Spleen (tissue), 11 donors: ENCODE measurements at regions not wholly inside any gene's neighbourhood (a gene's known extent, or its start where the extent isn't known, plus 50 kb on each side); places are given as distances from the start of the nearest gene placed in this dataset.

Experiments
- DNase-seq: peaks from one replicate; pipeline ENCODE4 v3.0.0-alpha.2; 2020
- H3K27ac ChIP-seq, 8 donors: fragments of 200-600 bp; sonication (generic) in 7 of 8; 1 replicate in 4 of 8; 2 replicates in 4 of 8; pipeline versions ENCODE4 v1.5.0 to v1.8.0; 2016 to 2021; ENCODE audit warnings: inconsistent platforms in 4 of 8, mild to moderate bottlenecking in 4 of 8, moderate library complexity in 1 of 8
- H3K27me3 ChIP-seq, 7 donors: fragments of 200-600 bp; sonication (generic) in 6 of 7; replicated peaks in 1 of 7; 1 replicate in 4 of 7; 2 replicates in 3 of 7; pipeline versions ENCODE4 v1.5.0 to v1.8.0; 2016 to 2021; ENCODE audit warnings: inconsistent platforms in 3 of 7, mild to moderate bottlenecking in 1 of 7
- H3K36me3 ChIP-seq, 6 donors: fragments of 200-600 bp; sonication (generic) in 5 of 6; 1 replicate in 4 of 6; 2 replicates in 2 of 6; pipeline versions ENCODE4 v1.5.0 to v1.8.0; 2016 to 2021; ENCODE audit warnings: inconsistent platforms in 2 of 6
- H3K4me1 ChIP-seq, 6 donors: fragments of 200-600 bp; sonication (generic) in 5 of 6; 1 replicate in 3 of 6; 2 replicates in 3 of 6; pipeline versions ENCODE4 v1.5.0 to v1.8.0; 2016 to 2021; ENCODE audit warnings: inconsistent platforms in 3 of 6
- H3K4me3 ChIP-seq, 8 donors: fragments of 200-600 bp; sonication (generic) in 7 of 8; 1 replicate in 4 of 8; 2 replicates in 4 of 8; pipeline versions ENCODE4 v1.5.0 to v1.8.0; 2016 to 2021; ENCODE audit warnings: inconsistent platforms in 4 of 8, mild to moderate bottlenecking in 4 of 8, moderate library complexity in 2 of 8
- H3K9me3 ChIP-seq, 8 donors: fragments of 200-600 bp; sonication (generic) in 7 of 8; 1 replicate in 4 of 8; 2 replicates in 4 of 8; pipeline versions ENCODE4 v1.5.0 to v1.8.0; 2016 to 2021; ENCODE audit warnings: inconsistent platforms in 4 of 8
- POLR2A ChIP-seq, 3 donors: fragments of 450-650 bp; IDR thresholded peaks; one replicate each; pipeline ENCODE4 v1.5.1; 2017; ENCODE audit warnings: antibody characterized with exemption in 3 of 3, mild to moderate bottlenecking in 1 of 3
- POLR2AphosphoS5 ChIP-seq, 3 donors: sonication (generic); formaldehyde crosslinking; IDR thresholded peaks; one replicate each; pipeline ENCODE4 v1.5.1; 2017; ENCODE audit warnings: antibody characterized with exemption in 3 of 3
- WGBS, 5 donors: extraction: QIAGEN DNeasy Blood & Tissue Kit in 3 of 5; methylation state at CpG; one replicate each; pipeline versions ENCODE4 v1.1.5 to v1.1.7; 2013 to 2018; 5-methylcytosine and 5-hydroxymethylcytosine counted together
- intact Hi-C: fragments of 100-400 bp; cut with DNase I; formaldehyde crosslinking; loops from one replicate; pipeline ENCODE4 v1.15.0; 2023; ENCODE audit warnings: low total_unique reads
- TF ChIP-seq, protein P1 (sequence below), 11 experiments: fragments of 200-600 bp in 7 of 11; fragments of 450-650 bp in 4 of 11; sonication (generic) in 4 of 11; IDR thresholded peaks in 8 of 11; conservative IDR thresholded peaks in 3 of 11; 1 replicate in 7 of 11; 2 replicates in 4 of 11; pipeline versions ENCODE4 v1.4.0 to v1.8.0; 2016 to 2021; ENCODE audit warnings: antibody characterized with exemption in 11 of 11, inconsistent platforms in 4 of 11, mild to moderate bottlenecking in 1 of 11
- donor health status: healthy with polysubstance abuse.
- donor health status: DM: no; HTN: no; CAD: no; lungs with moderate emphysema.
- donor health status: DM: no; HTN: no; CAD: no.
- donor health status: Bipolar disorder and iron deficiency.
- donor health status: healthy.
- donor health status: DM: no; HTN: no; CAD: no.
- donor health status: DM: yes; HTN: yes; CAD: no.

GRCh38 chr2:168316073-168316440 is 68.7 kb upstream of the STK39 start:
- Histone ChIP-seq H3K27ac (no peak overlapping the region), H3K36me3 (no peaks in the 10 kb centered on the region), H3K27me3 (no peaks in the 10 kb centered on the region), H3K4me3 (no peak overlapping the region), H3K9me3 (peaks cover 0 to 7% (median 0%) of the 10 kb centered on the region in 8 donors), H3K4me1 (no peaks in the 10 kb centered on the region)
- DNase-seq, result no peak
- TF ChIP-seq, protein P1, sequence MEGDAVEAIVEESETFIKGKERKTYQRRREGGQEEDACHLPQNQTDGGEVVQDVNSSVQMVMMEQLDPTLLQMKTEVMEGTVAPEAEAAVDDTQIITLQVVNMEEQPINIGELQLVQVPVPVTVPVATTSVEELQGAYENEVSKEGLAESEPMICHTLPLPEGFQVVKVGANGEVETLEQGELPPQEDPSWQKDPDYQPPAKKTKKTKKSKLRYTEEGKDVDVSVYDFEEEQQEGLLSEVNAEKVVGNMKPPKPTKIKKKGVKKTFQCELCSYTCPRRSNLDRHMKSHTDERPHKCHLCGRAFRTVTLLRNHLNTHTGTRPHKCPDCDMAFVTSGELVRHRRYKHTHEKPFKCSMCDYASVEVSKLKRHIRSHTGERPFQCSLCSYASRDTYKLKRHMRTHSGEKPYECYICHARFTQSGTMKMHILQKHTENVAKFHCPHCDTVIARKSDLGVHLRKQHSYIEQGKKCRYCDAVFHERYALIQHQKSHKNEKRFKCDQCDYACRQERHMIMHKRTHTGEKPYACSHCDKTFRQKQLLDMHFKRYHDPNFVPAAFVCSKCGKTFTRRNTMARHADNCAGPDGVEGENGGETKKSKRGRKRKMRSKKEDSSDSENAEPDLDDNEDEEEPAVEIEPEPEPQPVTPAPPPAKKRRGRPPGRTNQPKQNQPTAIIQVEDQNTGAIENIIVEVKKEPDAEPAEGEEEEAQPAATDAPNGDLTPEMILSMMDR (IDR thresholded peaks at IDR 0.05 in 8 of 11, conservative IDR thresholded peaks at IDR 0.05 in 3 of 11), result no peak
- intact Hi-C loops, result no loop called here

DNA sequence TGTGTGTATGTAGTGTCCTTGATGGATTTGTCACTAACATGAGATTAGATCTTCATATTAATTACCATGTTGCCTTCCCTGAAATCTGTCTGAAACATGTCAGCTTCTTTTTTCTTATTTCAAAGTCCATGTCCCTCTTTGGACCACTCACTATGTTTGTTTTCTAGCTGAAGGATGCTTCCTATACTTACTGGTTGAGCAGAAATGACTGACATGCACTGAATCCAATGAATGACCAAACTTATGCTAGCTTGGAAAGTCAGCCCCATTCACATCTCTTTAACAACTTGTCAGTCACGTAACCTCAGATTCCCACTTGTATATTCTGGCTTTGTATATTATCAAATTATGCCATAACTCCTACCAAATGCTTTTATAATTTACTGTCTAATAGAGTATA is 69.9 kb upstream of the STK39 start:
- H3K27me3 ChIP-seq, result no peaks in the 10 kb centered on the region
- intact Hi-C loops, result no loop called here
- no peaks in the 10 kb centered on the region for H3K36me3 ChIP-seq
- no peak overlapping the region for H3K4me3 ChIP-seq
- peaks cover 0 to 7% (median 0%) of the 10 kb centered on the region in 8 donors for H3K9me3 ChIP-seq
- no peak overlapping the region for H3K27ac ChIP-seq
- TF ChIP-seq POLR2AphosphoS5 (IDR thresholded peaks at IDR 0.05) (no peak), POLR2A (IDR thresholded peaks at IDR 0.05) (no peak)
- TF ChIP-seq, protein P1 (IDR thresholded peaks at IDR 0.05 in 8 of 11, conservative IDR thresholded peaks at IDR 0.05 in 3 of 11), result no peak
- DNase-seq, result no peak
- WGBS, 5 donors, result 91 to 96% (median 93%) methylated on average over 1 of the region's 1 CpG
- no peaks in the 10 kb centered on the region for H3K4me1 ChIP-seq

DNA sequence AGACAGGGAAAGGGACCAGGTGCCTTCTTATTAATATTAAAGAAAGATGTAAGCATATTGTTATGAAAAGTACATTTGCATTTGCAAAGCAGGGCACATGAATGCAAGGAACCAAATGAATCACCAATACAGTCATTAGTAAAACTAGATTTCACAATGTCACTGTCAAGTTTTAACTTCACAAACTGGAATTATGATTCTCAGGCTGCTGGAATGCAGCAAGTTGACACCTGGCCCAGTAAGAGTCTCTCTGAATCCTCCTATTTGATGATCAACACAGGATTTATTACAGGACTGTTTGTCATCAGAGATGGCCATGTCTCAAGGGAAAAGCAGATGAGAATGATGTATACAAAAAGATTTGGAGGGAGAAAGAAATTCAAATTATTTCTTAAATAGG is 72.9 kb upstream of the STK39 start:
- H3K36me3 ChIP-seq, result no peaks in the 10 kb centered on the region
- no peaks in the 10 kb centered on the region for H3K4me1 ChIP-seq
- H3K27me3 ChIP-seq, result peaks cover 0 to 18% (median 0%) of the 10 kb centered on the region in 7 donors
- intact Hi-C loops, result no loop called here
- no peak for TF ChIP-seq POLR2A (IDR thresholded peaks at IDR 0.05)
- TF ChIP-seq POLR2AphosphoS5 (IDR thresholded peaks at IDR 0.05), result no peak
- TF ChIP-seq, protein P1 (IDR thresholded peaks at IDR 0.05 in 8 of 11, conservative IDR thresholded peaks at IDR 0.05 in 3 of 11), result no peak
- H3K9me3 ChIP-seq, result no peaks in the 10 kb centered on the region
- DNase-seq, result no peak
- no peak overlapping the region for H3K27ac ChIP-seq
- H3K4me3 ChIP-seq, result no peak overlapping the region

- intact Hi-C loops, result no loop called here
- 69 to 86% (median 76%) methylated on average over 3 of the region's 3 CpGs for WGBS, 5 donors
- TF ChIP-seq, protein P1 (IDR thresholded peaks at IDR 0.05 in 8 of 11, conservative IDR thresholded peaks at IDR 0.05 in 3 of 11), result no peak
- TF ChIP-seq POLR2A (IDR thresholded peaks at IDR 0.05) (no peak), POLR2AphosphoS5 (IDR thresholded peaks at IDR 0.05) (no peak)
These were observed 75.1 kb upstream of the STK39 start for GRCh38 chr2:168322325-168323007.

More at GRCh38 chr2:168322325-168323007, 75.1 kb upstream of the STK39 start:
- H3K4me3 ChIP-seq, result no peak overlapping the region
- H3K36me3 ChIP-seq, result no peaks in the 10 kb centered on the region
- DNase-seq, result no peak
- H3K27me3 ChIP-seq, result peaks cover 0 to 18% (median 0%) of the 10 kb centered on the region in 7 donors
- H3K9me3 ChIP-seq, result no peaks in the 10 kb centered on the region
- H3K27ac ChIP-seq, result no peak overlapping the region
- no peaks in the 10 kb centered on the region for H3K4me1 ChIP-seq
